ENCODE measurements at regions not wholly inside any gene's neighbourhood (a gene's known extent, or its start where the extent isn't known, plus 50 kb on each side); places are given as distances from the start of the nearest gene placed in this dataset.
"Not testable (repeated sequence)": the region's sequence is repeated elsewhere in the genome, so short reads cannot be mapped to it uniquely, and the experiment has no call there.

DNA sequence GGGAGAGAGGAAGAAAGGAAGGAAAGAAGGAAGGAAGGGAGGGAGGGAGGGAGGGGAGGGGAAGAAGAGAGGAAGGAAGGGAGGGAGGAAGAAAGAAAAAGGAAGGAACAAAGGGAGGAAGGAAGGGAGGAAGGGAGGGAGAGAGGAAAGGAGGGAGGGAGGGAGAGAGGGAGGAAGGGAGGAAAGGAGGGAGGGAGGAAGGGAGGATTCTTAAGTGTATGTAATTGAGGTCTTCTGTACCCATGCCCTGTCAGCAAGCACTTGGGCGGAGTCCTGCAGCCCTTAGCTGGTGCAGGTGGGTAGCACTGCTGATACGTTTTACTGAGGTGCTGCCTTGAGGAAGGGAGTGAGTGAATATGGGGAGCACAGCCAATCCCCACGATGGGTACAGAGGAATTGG, 56.9 kb upstream of the RASD2 start:
- Histone ChIP-seq H3F3A (ENCODE audit: insufficient read depth, low read depth) (peaks cover 24% of the 10 kb centered on the region; the same call in 1 of the 2 replicates), H3K36me3 (ENCODE audit: low read depth) (no peaks in the 10 kb centered on the region), H3K4me1 (replicated peaks; ENCODE audit: insufficient read depth) (peaks cover 17% of the 10 kb centered on the region), H3K27ac (no peak overlapping the region), H3K4me3 (no peak overlapping the region), H3K9me3 (ENCODE audit: insufficient read depth, low read depth) (no peaks in the 10 kb centered on the region), H3K9me2 (ENCODE audit: insufficient read depth) (no peaks in the 10 kb centered on the region), H4K20me1 (ENCODE audit: insufficient read depth) (no peaks in the 10 kb centered on the region), H2AFZ (no peak overlapping the region), H3K4me2 (no peak overlapping the region), H3K79me2 (ENCODE audit: low read depth) (no peaks in the 10 kb centered on the region), H3K27me3 (ENCODE audit: insufficient read depth, low read depth) (no peaks in the 10 kb centered on the region)
- intact Hi-C loops (cut with micrococcal nuclease; ENCODE audit: unreplicated experiment), result no loop called here
- no TSS peak for BruUV-seq (replicated peaks)
- no peak for DNase-seq
- CTCF ChIA-PET, result no interaction called here
- POLR2A ChIA-PET (ENCODE audit: unreplicated experiment), result no interaction called here
- TF ChIP-seq EZH2 (IDR thresholded peaks at IDR 0.05; ENCODE audit: low read depth) (no peak), CTCF (conservative IDR thresholded peaks at IDR 0.05) (no peak)

DNA sequence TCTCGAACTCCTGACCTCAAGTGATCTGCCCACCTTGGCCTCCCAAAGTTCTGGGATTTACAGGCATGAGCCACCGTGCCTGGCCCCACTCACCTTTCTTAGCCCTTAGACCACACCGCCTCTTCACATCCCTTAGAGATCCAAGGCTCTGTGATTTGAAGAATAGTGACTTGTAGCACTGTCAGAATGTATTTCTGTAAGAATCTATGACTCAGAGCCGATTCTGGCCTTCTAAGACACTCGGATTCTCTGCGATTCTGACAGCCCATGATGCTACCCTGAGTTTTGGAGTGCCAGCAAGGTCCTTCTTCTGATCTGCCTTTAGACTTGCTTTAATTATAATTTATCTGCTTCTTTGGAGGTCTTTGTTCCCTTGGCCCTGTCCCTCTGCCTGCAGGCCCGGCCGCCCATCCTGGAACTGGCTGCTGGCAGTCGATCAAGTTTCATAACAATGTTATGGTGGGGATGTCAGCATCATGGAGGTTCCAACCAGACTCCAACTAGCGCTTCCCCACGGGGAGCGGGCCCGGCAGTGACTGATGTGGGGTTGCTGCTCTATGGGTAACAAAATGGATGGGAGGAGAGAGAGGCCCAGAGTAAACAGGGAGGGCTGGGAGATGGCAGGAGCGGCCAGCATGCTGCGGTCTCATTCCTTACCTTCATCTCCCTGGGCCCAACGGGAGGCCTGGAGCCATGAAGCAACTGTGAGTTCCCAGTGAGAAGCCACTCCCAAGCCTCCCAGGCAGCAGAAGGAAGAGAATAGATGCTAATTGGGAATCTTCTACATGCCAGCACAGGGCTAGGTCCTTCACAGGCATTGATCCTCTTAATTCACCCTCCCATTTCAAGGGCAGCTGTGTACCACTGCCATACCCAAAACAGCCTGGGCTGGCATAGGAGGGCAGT, 55.7 kb upstream of the RASD2 start:
- intact Hi-C loops (cut with micrococcal nuclease; ENCODE audit: unreplicated experiment), result no loop called here
- BruUV-seq (replicated peaks), result no TSS peak
- CTCF ChIA-PET, result no interaction called here

DNA sequence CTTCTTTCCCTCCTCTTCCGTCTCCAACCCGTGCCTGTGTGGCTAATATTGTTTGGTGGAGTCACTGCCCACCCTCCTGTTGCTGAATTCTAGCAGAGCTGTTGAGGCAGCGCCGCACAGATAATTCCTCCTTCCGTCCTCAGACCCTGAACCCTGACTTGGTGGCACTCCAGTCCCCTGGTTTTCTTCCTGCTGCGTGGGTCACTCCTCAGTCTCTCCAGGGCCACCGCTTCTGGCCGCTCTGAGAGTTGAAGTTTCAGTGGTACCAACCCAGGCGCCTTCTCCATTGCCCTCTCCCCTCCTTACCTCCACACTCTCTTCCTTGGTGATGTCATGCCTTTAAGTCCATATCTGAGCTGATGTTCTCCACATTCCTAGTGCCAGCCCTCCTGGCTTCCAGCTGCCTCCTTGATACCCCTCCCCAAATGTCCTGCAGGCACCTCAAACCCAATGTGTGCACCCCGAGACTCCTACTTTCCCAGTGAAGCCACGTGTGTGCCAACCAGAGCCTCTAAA, 54.5 kb upstream of the RASD2 start:
- no peak overlapping the region for H3K4me3 ChIP-seq
- H3K9me3 ChIP-seq (ENCODE audit: insufficient read depth, low read depth), result no peaks in the 10 kb centered on the region
- no peak overlapping the region for H2AFZ ChIP-seq
- H3K36me3 ChIP-seq (ENCODE audit: low read depth), result no peaks in the 10 kb centered on the region
- POLR2A ChIA-PET (ENCODE audit: unreplicated experiment), result no interaction called here
- BruUV-seq (replicated peaks), result no TSS peak
- no peak overlapping the region for H3K27ac ChIP-seq
- no peaks in the 10 kb centered on the region for H3K9me2 ChIP-seq (ENCODE audit: insufficient read depth)
- no peak for DNase-seq
- H3K4me2 ChIP-seq, result no peak overlapping the region
- H3K4me1 ChIP-seq (replicated peaks; ENCODE audit: insufficient read depth), result peaks cover 14% of the 10 kb centered on the region
- H3K27me3 ChIP-seq (ENCODE audit: insufficient read depth, low read depth), result no peaks in the 10 kb centered on the region
- TF ChIP-seq EZH2 (IDR thresholded peaks at IDR 0.05; ENCODE audit: low read depth), result no peak
- TF ChIP-seq CTCF (conservative IDR thresholded peaks at IDR 0.05), result no peak
- intact Hi-C loops (cut with micrococcal nuclease; ENCODE audit: unreplicated experiment), result no loop called here
- CTCF ChIA-PET, result interaction anchor here (0.5 kb wide), 1 partner anchor 162 kb away, joined by 3 read pairs; the partner anchor contains the start of gene APOL6
- H3F3A ChIP-seq (ENCODE audit: insufficient read depth, low read depth), result peaks cover 18% of the 10 kb centered on the region
- no peaks in the 10 kb centered on the region for H3K79me2 ChIP-seq (ENCODE audit: low read depth)
- H4K20me1 ChIP-seq (ENCODE audit: insufficient read depth), result no peaks in the 10 kb centered on the region

More for the DNA sequence above, 55.7 kb upstream of the RASD2 start:
- Histone ChIP-seq H3K9me3 (ENCODE audit: insufficient read depth, low read depth) (no peaks in the 10 kb centered on the region), H3F3A (ENCODE audit: insufficient read depth, low read depth) (peaks cover 18% of the 10 kb centered on the region; the same call in 1 of the 2 replicates), H3K9me2 (ENCODE audit: insufficient read depth) (no peaks in the 10 kb centered on the region), H3K4me3 (no peak overlapping the region), H3K27ac (no peak overlapping the region), H3K27me3 (ENCODE audit: insufficient read depth, low read depth) (no peaks in the 10 kb centered on the region), H3K79me2 (ENCODE audit: low read depth) (no peaks in the 10 kb centered on the region), H3K4me2 (no peak overlapping the region), H2AFZ (no peak overlapping the region), H4K20me1 (ENCODE audit: insufficient read depth) (no peaks in the 10 kb centered on the region), H3K36me3 (ENCODE audit: low read depth) (no peaks in the 10 kb centered on the region), H3K4me1 (replicated peaks; ENCODE audit: insufficient read depth) (peaks cover 21% of the 10 kb centered on the region)
- TF ChIP-seq CTCF (conservative IDR thresholded peaks at IDR 0.05) (no peak), EZH2 (IDR thresholded peaks at IDR 0.05; ENCODE audit: low read depth) (no peak)
- DNase-seq, result no peak
- POLR2A ChIA-PET (ENCODE audit: unreplicated experiment), result interaction anchor here (0.7 kb wide), 1 partner anchor 70 kb away, joined by 7 read pairs; no protein-coding TSS in a partner anchor

DNA sequence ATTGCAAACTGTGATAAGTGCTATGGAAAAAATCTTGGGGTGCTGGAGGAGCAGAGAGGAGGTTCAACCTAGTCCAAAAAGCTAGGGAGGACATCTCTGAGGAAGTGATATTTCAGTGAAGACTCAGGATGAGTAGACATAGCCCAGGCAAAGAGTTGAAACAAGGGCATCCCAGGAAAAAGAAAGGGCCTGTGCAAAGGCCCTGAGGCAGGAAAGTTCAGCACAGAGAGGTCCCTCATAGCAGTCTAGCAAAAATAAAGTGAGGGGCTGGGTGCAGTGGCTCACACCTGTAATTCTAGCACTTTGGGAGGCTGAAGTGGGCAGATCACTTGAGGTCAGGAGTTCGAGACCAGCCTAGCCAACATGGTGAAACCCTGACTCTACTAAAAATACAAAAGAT, 53.0 kb upstream of the RASD2 start:
- H3K9me2 ChIP-seq (ENCODE audit: insufficient read depth); POLR2A ChIA-PET (ENCODE audit: unreplicated experiment); H4K20me1 ChIP-seq (ENCODE audit: insufficient read depth); H3K36me3 ChIP-seq (ENCODE audit: low read depth); H3K4me3 ChIP-seq; H3K79me2 ChIP-seq (ENCODE audit: low read depth); DNase-seq; CTCF ChIA-PET; H3K27me3 ChIP-seq (ENCODE audit: insufficient read depth, low read depth); H3K27ac ChIP-seq; H3K9me3 ChIP-seq (ENCODE audit: insufficient read depth, low read depth); H3K4me1 ChIP-seq (replicated peaks; ENCODE audit: insufficient read depth); intact Hi-C loops (cut with micrococcal nuclease; ENCODE audit: unreplicated experiment); BruUV-seq (replicated peaks); H3K4me2 ChIP-seq; H2AFZ ChIP-seq: not testable (repeated sequence)
- H3F3A ChIP-seq (ENCODE audit: insufficient read depth, low read depth), result peaks cover 23% of the 10 kb centered on the region
